Spleen (tissue), 11 donors: ENCODE measurements at regions not wholly inside any gene's neighbourhood (a gene's known extent, or its start where the extent isn't known, plus 50 kb on each side); places are given as distances from the start of the nearest gene placed in this dataset.

Experiments used
- DNase-seq: peaks from one replicate; pipeline ENCODE4 v3.0.0-alpha.2; 2020
- H3K27ac ChIP-seq, 8 donors: fragments of 200-600 bp; sonication (generic) in 7 of 8; 1 replicate in 4 of 8; 2 replicates in 4 of 8; pipeline versions ENCODE4 v1.5.0 to v1.8.0; 2016 to 2021; ENCODE audit warnings: inconsistent platforms in 4 of 8, mild to moderate bottlenecking in 4 of 8, moderate library complexity in 1 of 8
- H3K27me3 ChIP-seq, 7 donors: fragments of 200-600 bp; sonication (generic) in 6 of 7; replicated peaks in 1 of 7; 1 replicate in 4 of 7; 2 replicates in 3 of 7; pipeline versions ENCODE4 v1.5.0 to v1.8.0; 2016 to 2021; ENCODE audit warnings: inconsistent platforms in 3 of 7, mild to moderate bottlenecking in 1 of 7
- H3K36me3 ChIP-seq, 6 donors: fragments of 200-600 bp; sonication (generic) in 5 of 6; 1 replicate in 4 of 6; 2 replicates in 2 of 6; pipeline versions ENCODE4 v1.5.0 to v1.8.0; 2016 to 2021; ENCODE audit warnings: inconsistent platforms in 2 of 6
- H3K4me1 ChIP-seq, 6 donors: fragments of 200-600 bp; sonication (generic) in 5 of 6; 1 replicate in 3 of 6; 2 replicates in 3 of 6; pipeline versions ENCODE4 v1.5.0 to v1.8.0; 2016 to 2021; ENCODE audit warnings: inconsistent platforms in 3 of 6
- H3K4me3 ChIP-seq, 8 donors: fragments of 200-600 bp; sonication (generic) in 7 of 8; 1 replicate in 4 of 8; 2 replicates in 4 of 8; pipeline versions ENCODE4 v1.5.0 to v1.8.0; 2016 to 2021; ENCODE audit warnings: inconsistent platforms in 4 of 8, mild to moderate bottlenecking in 4 of 8, moderate library complexity in 2 of 8
- H3K9me3 ChIP-seq, 8 donors: fragments of 200-600 bp; sonication (generic) in 7 of 8; 1 replicate in 4 of 8; 2 replicates in 4 of 8; pipeline versions ENCODE4 v1.5.0 to v1.8.0; 2016 to 2021; ENCODE audit warnings: inconsistent platforms in 4 of 8
- CTCF ChIP-seq, 11 experiments: fragments of 200-600 bp in 7 of 11; fragments of 450-650 bp in 4 of 11; sonication (generic) in 4 of 11; IDR thresholded peaks in 8 of 11; conservative IDR thresholded peaks in 3 of 11; 1 replicate in 7 of 11; 2 replicates in 4 of 11; pipeline versions ENCODE4 v1.4.0 to v1.8.0; 2016 to 2021; ENCODE audit warnings: antibody characterized with exemption in 11 of 11, inconsistent platforms in 4 of 11, mild to moderate bottlenecking in 1 of 11
- POLR2A ChIP-seq, 3 donors: fragments of 450-650 bp; IDR thresholded peaks; one replicate each; pipeline ENCODE4 v1.5.1; 2017; ENCODE audit warnings: antibody characterized with exemption in 3 of 3, mild to moderate bottlenecking in 1 of 3
- POLR2AphosphoS5 ChIP-seq, 3 donors: sonication (generic); formaldehyde crosslinking; IDR thresholded peaks; one replicate each; pipeline ENCODE4 v1.5.1; 2017; ENCODE audit warnings: antibody characterized with exemption in 3 of 3
- WGBS, 5 donors: extraction: QIAGEN DNeasy Blood & Tissue Kit in 3 of 5; methylation state at CpG; one replicate each; pipeline versions ENCODE4 v1.1.5 to v1.1.7; 2013 to 2018; 5-methylcytosine and 5-hydroxymethylcytosine counted together
- intact Hi-C: fragments of 100-400 bp; cut with DNase I; formaldehyde crosslinking; loops from one replicate; pipeline ENCODE4 v1.15.0; 2023; ENCODE audit warnings: low total_unique reads
- donor health status: healthy with polysubstance abuse.
- donor health status: DM: no; HTN: no; CAD: no; lungs with moderate emphysema.
- donor health status: DM: no; HTN: no; CAD: no.
- donor health status: Bipolar disorder and iron deficiency.
- donor health status: healthy.
- donor health status: DM: no; HTN: no; CAD: no.
- donor health status: DM: yes; HTN: yes; CAD: no.

GRCh38 chr5:106755066-106755465 lies 915.7 kb downstream of the EFNA5 start:
- Histone ChIP-seq H3K4me3 (no peak overlapping the region), H3K4me1 (no peaks in the 10 kb centered on the region), H3K27me3 (no peaks in the 10 kb centered on the region), H3K9me3 (no peaks in the 10 kb centered on the region), H3K36me3 (no peaks in the 10 kb centered on the region), H3K27ac (no peak overlapping the region)
- intact Hi-C loops, result no loop called here
- WGBS, 5 donors, result 36 to 66% (median 55%) methylated on average over 2 of the region's 2 CpGs
- DNase-seq, result no peak
- TF ChIP-seq POLR2AphosphoS5 (IDR thresholded peaks at IDR 0.05) (no peak), CTCF (IDR thresholded peaks at IDR 0.05 in 8 of 11, conservative IDR thresholded peaks at IDR 0.05 in 3 of 11) (no peak), POLR2A (IDR thresholded peaks at IDR 0.05) (no peak)

- TF ChIP-seq CTCF (IDR thresholded peaks at IDR 0.05 in 8 of 11, conservative IDR thresholded peaks at IDR 0.05 in 3 of 11), result no peak
- no peak for TF ChIP-seq POLR2AphosphoS5 (IDR thresholded peaks at IDR 0.05)
- no peak for TF ChIP-seq POLR2A (IDR thresholded peaks at IDR 0.05)
- Histone ChIP-seq H3K36me3 (no peaks in the 10 kb centered on the region), H3K27me3 (no peaks in the 10 kb centered on the region), H3K9me3 (no peaks in the 10 kb centered on the region), H3K4me1 (no peaks in the 10 kb centered on the region), H3K27ac (no peak overlapping the region), H3K4me3 (no peak overlapping the region)
- intact Hi-C loops, result no loop called here
- DNase-seq, result no peak
Observed at GRCh38 chr5:106749826-106750225, 920.9 kb downstream of the EFNA5 start.

- Histone ChIP-seq H3K4me3 (no peak overlapping the region), H3K4me1 (no peaks in the 10 kb centered on the region), H3K27ac (no peak overlapping the region), H3K36me3 (no peaks in the 10 kb centered on the region), H3K27me3 (no peaks in the 10 kb centered on the region), H3K9me3 (peaks cover 0 to 16% (median 9%) of the 10 kb centered on the region in 8 donors)
- 76 to 86% (median 79%) methylated on average over 2 of the region's 2 CpGs for WGBS, 5 donors
- DNase-seq, result no peak
- intact Hi-C loops, result no loop called here
- TF ChIP-seq POLR2A (IDR thresholded peaks at IDR 0.05) (no peak), POLR2AphosphoS5 (IDR thresholded peaks at IDR 0.05) (no peak), CTCF (IDR thresholded peaks at IDR 0.05 in 8 of 11, conservative IDR thresholded peaks at IDR 0.05 in 3 of 11) (no peak)
Observed at GRCh38 chr5:106739127-106739526, 931.6 kb downstream of the EFNA5 start.

GRCh38 chr5:106737111-106737510 lies 933.6 kb downstream of the EFNA5 start:
- no peak overlapping the region for H3K4me3 ChIP-seq
- DNase-seq, result no peak
- WGBS, 5 donors, result 32 to 63% (median 51%) methylated on average over 1 of the region's 1 CpG
- no peaks in the 10 kb centered on the region for H3K4me1 ChIP-seq
- intact Hi-C loops, result no loop called here
- H3K9me3 ChIP-seq, result peaks cover 0 to 36% (median 28%) of the 10 kb centered on the region in 8 donors
- TF ChIP-seq CTCF (IDR thresholded peaks at IDR 0.05 in 8 of 11, conservative IDR thresholded peaks at IDR 0.05 in 3 of 11), result no peak
- TF ChIP-seq POLR2A (IDR thresholded peaks at IDR 0.05), result no peak
- no peak for TF ChIP-seq POLR2AphosphoS5 (IDR thresholded peaks at IDR 0.05)
- no peak overlapping the region for H3K27ac ChIP-seq
- H3K27me3 ChIP-seq, result no peaks in the 10 kb centered on the region
- H3K36me3 ChIP-seq, result no peaks in the 10 kb centered on the region
